ENCODE measurements at regions not wholly inside any gene's neighbourhood (a gene's known extent, or its start where the extent isn't known, plus 50 kb on each side); places are given as distances from the start of the nearest gene placed in this dataset.
"Not testable (repeated sequence)": the region's sequence is repeated elsewhere in the genome, so short reads cannot be mapped to it uniquely, and the experiment has no call there.

- DNase-seq: no peak
Measured at GRCh38 chr13:55069746-55070145, 2041.1 kb downstream of the OLFM4 start.

- no peak for DNase-seq
Measured at GRCh38 chr13:55073000-55073399, 2044.4 kb downstream of the OLFM4 start.

DNA sequence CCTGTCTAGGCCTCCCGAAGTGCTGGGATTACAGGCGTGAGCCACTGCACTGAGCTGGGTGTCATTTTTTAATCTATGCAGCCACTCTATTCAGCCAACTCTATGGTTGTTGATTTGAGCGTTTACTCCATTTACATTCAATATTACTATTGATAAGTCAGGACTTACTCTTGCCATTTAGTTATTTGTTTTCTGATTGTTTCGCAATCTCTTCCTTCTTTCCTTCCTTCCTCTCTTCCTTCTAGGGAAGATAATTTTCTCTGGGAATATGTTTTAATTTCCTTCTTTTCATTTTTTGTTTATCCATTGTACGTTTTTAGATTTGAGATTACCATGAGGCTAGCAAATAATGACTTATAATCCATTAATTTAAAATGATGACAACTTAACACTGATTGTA is 2056.0 kb downstream of the OLFM4 start:
- no peak for DNase-seq

DNA sequence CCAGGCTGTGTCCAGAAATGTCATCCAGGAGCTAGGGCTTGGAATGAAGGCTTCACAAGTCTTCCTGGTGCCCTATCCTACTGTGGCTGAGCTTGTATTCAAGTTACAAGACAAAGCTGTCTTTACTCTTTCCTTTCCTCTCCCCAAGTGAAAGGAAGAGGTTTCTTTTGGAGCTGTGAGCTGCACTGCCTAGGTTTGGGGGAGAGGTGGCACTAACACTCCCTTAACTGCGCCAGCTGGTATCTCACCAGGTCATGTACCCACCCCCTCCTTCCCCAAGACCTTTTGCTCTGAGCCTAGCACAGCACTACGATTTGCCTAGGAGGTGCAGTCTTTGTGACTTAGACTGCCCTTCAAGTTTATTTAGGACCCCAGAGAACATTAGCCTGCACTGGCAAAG is 2053.6 kb upstream of the PRR20A start:
- no peak for DNase-seq

DNA sequence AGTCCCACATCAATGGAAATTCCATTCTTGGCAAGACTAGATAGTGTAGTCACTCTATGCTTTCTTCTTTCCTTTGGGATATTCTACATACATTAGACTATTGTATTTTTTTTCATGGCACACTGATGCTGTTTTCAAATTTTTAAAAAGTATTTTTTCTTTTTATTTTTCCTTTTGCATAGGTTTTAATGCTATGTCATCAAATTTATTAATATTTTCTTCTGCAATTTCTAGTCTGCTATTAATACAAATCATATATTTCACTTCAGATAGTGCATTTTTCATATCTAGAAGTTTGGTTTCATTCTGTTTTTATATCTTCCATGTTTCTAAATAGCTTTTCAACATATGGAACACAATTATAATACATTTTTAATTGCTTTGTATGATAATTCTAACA is 2050.1 kb upstream of the PRR20A start:
- DNase-seq: no peak

- DNase-seq: no peak
Measured at GRCh38 chr13:55091172-55091571, 2049.5 kb upstream of the PRR20A start.

DNA sequence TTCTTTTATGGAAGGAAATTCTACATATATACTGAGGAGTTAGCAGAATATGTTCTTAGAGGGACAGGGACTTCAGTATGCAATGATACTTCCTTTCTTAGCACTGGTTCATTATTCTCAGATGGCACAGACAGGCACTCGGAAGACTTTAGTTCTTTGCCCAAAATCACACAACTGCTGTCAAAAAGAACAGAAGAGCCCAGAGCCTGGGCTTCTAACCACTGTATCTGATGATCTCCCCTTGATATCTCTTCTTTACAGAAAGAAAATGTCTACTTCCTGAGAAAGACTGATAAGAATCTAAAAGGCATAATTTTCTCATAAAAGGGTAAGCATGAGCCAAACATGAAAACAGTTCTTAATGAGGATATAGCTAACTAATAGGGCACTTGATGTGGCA is 2034.2 kb upstream of the PRR20A start:
- DNase-seq: no peak

- no peak for DNase-seq
Measured at GRCh38 chr13:55120631-55121030, 2020.1 kb upstream of the PRR20A start.

GRCh38 chr13:55155046-55155445 is 1985.7 kb upstream of the PRR20A start:
- DNase-seq: no peak

GRCh38 chr13:55159765-55160164 is 1981.0 kb upstream of the PRR20A start:
- no peak for DNase-seq

DNA sequence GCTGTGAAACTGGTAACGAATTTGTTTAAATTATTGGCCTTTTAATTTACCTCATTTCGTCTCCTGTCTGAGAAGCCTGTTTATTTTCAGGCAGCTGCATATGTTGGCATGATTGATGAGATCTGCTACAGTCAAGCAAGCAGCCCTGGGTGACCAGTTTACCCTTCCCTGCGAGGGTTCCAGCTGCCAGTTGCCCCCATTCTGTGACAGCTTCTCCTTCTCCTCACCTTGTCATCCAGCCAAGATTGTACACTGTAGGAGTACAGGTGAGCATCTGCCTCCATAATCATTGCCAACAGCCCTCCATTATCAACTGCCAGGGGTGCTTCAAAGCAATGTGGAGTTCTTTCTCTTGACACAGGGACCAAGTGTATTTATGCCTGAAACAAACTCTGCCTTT is 1979.9 kb upstream of the PRR20A start:
- DNase-seq: no peak

DNA sequence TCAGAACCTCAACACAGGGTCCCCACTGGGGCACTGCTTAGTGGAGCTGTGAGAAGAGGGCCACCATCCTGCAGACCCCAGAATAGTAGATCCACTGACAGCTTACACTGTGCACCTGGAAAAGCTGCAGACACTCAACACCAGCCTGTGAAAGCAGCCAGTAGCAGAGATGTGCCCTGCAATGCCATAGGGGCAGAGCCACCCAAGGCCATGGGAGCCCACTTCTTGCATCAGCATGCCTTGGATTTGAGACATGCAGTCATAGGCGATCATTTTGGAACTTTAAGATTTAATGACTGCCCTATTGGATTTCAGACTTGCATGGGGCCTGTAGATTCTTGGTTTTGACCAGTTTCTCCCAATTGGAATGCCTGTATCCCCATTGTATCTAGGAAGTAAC is 1962.1 kb upstream of the PRR20A start:
- not testable (repeated sequence) for DNase-seq

DNA sequence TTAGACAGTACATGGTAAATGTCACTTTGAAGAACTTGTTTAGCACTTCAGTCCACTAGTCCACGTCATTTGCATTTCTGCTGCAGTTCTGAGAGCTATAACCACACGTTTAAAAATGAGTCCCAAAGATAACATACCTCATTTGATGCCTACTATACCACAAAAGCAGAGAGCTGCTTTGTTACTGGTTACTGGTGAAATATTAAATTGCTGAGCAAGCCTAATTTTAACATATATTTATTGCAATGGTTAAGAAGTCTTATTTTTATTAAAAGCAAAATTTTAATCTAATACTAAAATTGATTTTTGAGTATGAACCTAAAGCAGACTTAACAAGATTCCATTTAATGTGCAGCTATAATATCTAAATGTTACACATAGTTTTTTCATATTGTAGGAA is 1949.7 kb upstream of the PRR20A start:
- no peak for DNase-seq

DNA sequence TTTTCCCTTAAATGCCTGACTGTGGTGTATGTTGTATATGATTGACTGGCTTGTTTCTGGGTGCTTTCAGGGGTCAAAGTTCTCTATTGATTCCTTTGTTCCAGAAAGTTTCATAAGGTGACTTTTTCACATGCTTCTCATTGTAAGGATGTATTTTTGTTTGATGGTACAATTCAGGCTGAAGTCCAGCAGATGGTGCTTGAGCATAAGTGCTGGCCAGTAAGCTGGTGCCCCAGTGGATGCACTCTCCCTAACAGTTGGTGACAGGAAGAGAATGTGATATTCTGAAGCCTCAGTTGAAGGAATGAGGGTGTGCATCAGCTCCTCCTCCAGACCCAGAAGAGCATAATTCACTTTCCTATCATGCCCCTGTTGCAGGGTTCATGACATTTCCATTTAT is 1941.6 kb upstream of the PRR20A start:
- DNase-seq: no peak

GRCh38 chr13:55214841-55215345 is 1925.8 kb upstream of the PRR20A start:
- DNase-seq: no peak

DNA sequence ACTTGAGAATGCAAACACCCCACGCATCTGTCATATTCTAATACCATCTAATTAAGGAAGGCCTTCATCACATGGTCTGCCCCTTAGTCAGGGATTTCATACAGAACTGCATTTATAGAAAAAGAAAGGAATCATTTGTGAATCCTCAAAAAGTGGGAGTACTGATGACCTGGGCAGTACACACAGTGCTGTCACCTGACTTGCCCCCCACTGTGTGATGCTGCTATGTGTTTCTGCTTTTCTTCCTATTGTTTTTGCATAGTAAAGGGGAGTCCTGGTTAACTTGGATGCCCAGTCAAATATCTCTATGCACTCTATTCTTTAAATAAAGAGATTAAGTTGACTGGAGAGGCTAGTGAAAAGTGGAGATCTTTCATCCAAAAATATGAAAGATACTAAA is 1921.2 kb upstream of the PRR20A start:
- no peak for DNase-seq

- DNase-seq: no peak
Measured at GRCh38 chr13:55229906-55230569, 1910.7 kb upstream of the PRR20A start.

DNA sequence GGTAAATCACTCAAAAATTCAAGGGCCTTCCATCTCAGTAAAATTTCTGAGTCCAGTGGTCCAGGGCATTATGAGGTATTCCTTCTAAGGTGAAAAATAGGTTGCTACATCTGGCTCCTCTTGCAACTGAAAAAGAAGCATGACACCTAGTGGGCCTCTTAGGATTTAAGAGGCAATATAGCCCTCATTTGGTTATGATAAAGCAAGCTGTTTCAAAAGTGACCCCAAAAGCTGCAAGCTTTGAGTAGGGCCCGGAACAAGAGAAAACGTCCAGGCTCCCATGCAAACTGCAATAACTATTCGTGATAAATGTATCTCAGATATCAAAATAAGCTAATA is 1910.2 kb upstream of the PRR20A start:
- DNase-seq: no peak

GRCh38 chr13:55234311-55234710 is 1906.4 kb upstream of the PRR20A start:
- no peak for DNase-seq

GRCh38 chr13:55245005-55245644 is 1895.6 kb upstream of the PRR20A start:
- no peak for DNase-seq

- DNase-seq: no peak
Measured at GRCh38 chr13:55255236-55255635, 1885.5 kb upstream of the PRR20A start.

- DNase-seq: no peak
Measured at GRCh38 chr13:55263045-55263444, 1877.7 kb upstream of the PRR20A start.

DNA sequence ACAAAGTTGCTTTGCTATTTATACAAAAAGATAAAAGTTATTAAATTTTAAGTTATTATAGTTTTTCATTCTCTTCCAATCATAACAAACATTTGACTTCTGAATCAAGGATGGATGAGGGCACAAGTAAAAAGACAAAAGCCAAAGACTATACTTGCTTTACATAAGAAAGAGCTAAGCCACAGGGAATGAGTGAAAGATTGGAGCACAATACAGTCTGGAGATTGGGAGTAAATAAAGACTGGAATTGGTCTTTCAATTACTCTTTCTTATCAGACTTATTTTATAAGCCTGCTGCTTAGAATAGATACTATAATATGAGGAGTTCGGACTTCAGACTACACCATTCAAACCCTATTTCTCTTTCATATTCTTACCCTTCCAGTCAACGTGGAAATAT is 1874.1 kb upstream of the PRR20A start:
- DNase-seq: no peak

DNA sequence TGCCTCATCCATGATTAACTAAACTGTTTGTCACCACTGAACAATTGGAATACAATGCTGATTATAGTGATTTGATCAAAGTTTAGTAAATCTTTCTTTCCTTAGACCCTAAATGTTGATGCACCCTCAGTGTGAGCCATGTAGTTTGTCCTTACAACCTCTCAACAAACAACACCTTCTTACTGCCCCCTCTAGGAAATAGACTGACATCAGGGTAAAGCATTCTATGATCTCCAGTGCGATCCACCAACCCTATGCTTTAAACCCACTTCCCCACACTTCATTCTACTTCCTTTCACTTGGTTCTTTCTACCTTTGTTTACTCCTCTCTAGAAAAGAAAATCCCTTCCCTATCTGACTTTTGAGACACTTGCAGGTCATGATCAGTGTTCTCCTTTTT is 1842.5 kb upstream of the PRR20A start:
- no peak for DNase-seq

DNA sequence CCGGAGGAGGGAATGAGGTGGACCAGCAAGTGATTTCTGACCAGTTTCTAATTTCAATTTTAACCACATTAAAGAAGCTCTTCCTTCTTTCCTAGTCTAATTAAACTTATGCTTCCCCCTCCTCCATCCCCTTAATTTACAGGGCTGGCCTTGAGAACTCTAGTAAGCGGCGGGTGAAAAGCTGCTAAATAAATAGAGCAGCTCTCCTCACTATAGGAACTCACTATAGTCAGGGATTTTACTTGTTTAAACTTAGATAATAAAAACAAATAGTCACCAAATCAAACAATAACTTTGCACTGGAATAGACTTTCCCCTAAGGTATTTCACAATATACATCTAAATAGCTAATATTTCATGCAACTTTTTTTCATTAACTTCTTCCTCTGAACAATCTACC is 1838.2 kb upstream of the PRR20A start:
- no peak for DNase-seq

All from activated effector memory CD4-positive, alpha-beta T cell treated with anti-CD3 and anti-CD28 coated beads, Interleukin-2, amount 50 U/mL, for 16 hours (primary cell).